ENCODE measurements at regions not wholly inside any gene's neighbourhood (a gene's known extent, or its start where the extent isn't known, plus 50 kb on each side); places are given as distances from the start of the nearest gene placed in this dataset.
"Not testable (repeated sequence)": the region's sequence is repeated elsewhere in the genome, so short reads cannot be mapped to it uniquely, and the experiment has no call there.

- DNase-seq (ENCODE audit: low read depth in 1 of 2, low spot score in 1 of 2): no peak
Measured at GRCh38 chr6:155638200-155638599, 182.6 kb upstream of the NOX3 start.

- no peak for DNase-seq (ENCODE audit: low read depth in 1 of 2, low spot score in 1 of 2)
Measured at GRCh38 chr6:155635416-155635815, 179.8 kb upstream of the NOX3 start.

- no peak for DNase-seq (ENCODE audit: low read depth in 1 of 2, low spot score in 1 of 2)
Measured at GRCh38 chr6:155630085-155630484, 174.4 kb upstream of the NOX3 start.

- no peak for DNase-seq (ENCODE audit: low read depth in 1 of 2, low spot score in 1 of 2)
Measured at GRCh38 chr6:155629652-155630051, 174.0 kb upstream of the NOX3 start.

GRCh38 chr6:155628306-155628705 lies 172.7 kb upstream of the NOX3 start:
- peak in 1 of 2 donors; percentile 1 for DNase-seq (ENCODE audit: low read depth in 1 of 2, low spot score in 1 of 2)

- not testable (repeated sequence) for DNase-seq (ENCODE audit: low read depth in 1 of 2, low spot score in 1 of 2)
Measured at GRCh38 chr6:155627722-155628212, 172.1 kb upstream of the NOX3 start.

- DNase-seq (ENCODE audit: low read depth in 1 of 2, low spot score in 1 of 2): no peak
Measured at GRCh38 chr6:155623450-155624178, 168.0 kb upstream of the NOX3 start.

- no peak for DNase-seq (ENCODE audit: low read depth in 1 of 2, low spot score in 1 of 2)
Measured at GRCh38 chr6:155614606-155615005, 159.0 kb upstream of the NOX3 start.

- no peak for DNase-seq (ENCODE audit: low read depth in 1 of 2, low spot score in 1 of 2)
Measured at GRCh38 chr6:155611742-155612141, 156.1 kb upstream of the NOX3 start.

GRCh38 chr6:155604991-155605390 lies 149.4 kb upstream of the NOX3 start:
- DNase-seq (ENCODE audit: low read depth in 1 of 2, low spot score in 1 of 2): no peak

- DNase-seq (ENCODE audit: low read depth in 1 of 2, low spot score in 1 of 2): no peak
Measured at GRCh38 chr6:155599561-155599960, 143.9 kb upstream of the NOX3 start.

- no peak for DNase-seq (ENCODE audit: low read depth in 1 of 2, low spot score in 1 of 2)
Measured at GRCh38 chr6:155599160-155599559, 143.5 kb upstream of the NOX3 start.

- DNase-seq (ENCODE audit: low read depth in 1 of 2, low spot score in 1 of 2): no peak
Measured at GRCh38 chr6:155595284-155595683, 139.6 kb upstream of the NOX3 start.

GRCh38 chr6:155591741-155592140 lies 136.1 kb upstream of the NOX3 start:
- no peak for DNase-seq (ENCODE audit: low read depth in 1 of 2, low spot score in 1 of 2)

GRCh38 chr6:155589190-155589589 lies 133.6 kb upstream of the NOX3 start:
- no peak for DNase-seq (ENCODE audit: low read depth in 1 of 2, low spot score in 1 of 2)

GRCh38 chr6:155587817-155588216 lies 132.2 kb upstream of the NOX3 start:
- no peak for DNase-seq (ENCODE audit: low read depth in 1 of 2, low spot score in 1 of 2)

- DNase-seq (ENCODE audit: low read depth in 1 of 2, low spot score in 1 of 2): no peak
Measured at GRCh38 chr6:155586090-155586489, 130.5 kb upstream of the NOX3 start.

GRCh38 chr6:155584006-155584405 lies 128.4 kb upstream of the NOX3 start:
- no peak for DNase-seq (ENCODE audit: low read depth in 1 of 2, low spot score in 1 of 2)

- no peak for DNase-seq (ENCODE audit: low read depth in 1 of 2, low spot score in 1 of 2)
Measured at GRCh38 chr6:155582016-155582991, 126.7 kb upstream of the NOX3 start.

GRCh38 chr6:155580904-155581303 lies 125.3 kb upstream of the NOX3 start:
- no peak for DNase-seq (ENCODE audit: low read depth in 1 of 2, low spot score in 1 of 2)

- DNase-seq (ENCODE audit: low read depth in 1 of 2, low spot score in 1 of 2): no peak
Measured at GRCh38 chr6:155578251-155578650, 122.6 kb upstream of the NOX3 start.

GRCh38 chr6:155561966-155562364 lies 106.3 kb upstream of the NOX3 start:
- no peak for DNase-seq (ENCODE audit: low read depth in 1 of 2, low spot score in 1 of 2)
